Cardiac fibroblast (primary cell): ENCODE measurements at regions not wholly inside any gene's neighbourhood (a gene's known extent, or its start where the extent isn't known, plus 50 kb on each side); places are given as distances from the start of the nearest gene placed in this dataset.

Experiments
- DNase-seq, 2 donors: peaks; one replicate each; pipeline versions ENCODE4 v3.0.0 to v3.0.0-alpha.2; 2010; ENCODE audit warnings: low read depth in 2 of 2
- H3K4me3 ChIP-seq, 2 donors: replicated peaks in 1 of 2; 1 replicate in 1 of 2; 2 replicates in 1 of 2; pipeline ENCODE4 v1.5.1; 2011; ENCODE audit warnings: low read depth in 2 of 2, low read length in 2 of 2, mild to moderate bottlenecking in 2 of 2, moderate library complexity in 1 of 2
- CTCF ChIP-seq: IDR thresholded peaks from one replicate; pipeline ENCODE4 v1.5.1; 2011; ENCODE audit warnings: low read depth, mild to moderate bottlenecking, low read length, inconsistent platforms

DNA sequence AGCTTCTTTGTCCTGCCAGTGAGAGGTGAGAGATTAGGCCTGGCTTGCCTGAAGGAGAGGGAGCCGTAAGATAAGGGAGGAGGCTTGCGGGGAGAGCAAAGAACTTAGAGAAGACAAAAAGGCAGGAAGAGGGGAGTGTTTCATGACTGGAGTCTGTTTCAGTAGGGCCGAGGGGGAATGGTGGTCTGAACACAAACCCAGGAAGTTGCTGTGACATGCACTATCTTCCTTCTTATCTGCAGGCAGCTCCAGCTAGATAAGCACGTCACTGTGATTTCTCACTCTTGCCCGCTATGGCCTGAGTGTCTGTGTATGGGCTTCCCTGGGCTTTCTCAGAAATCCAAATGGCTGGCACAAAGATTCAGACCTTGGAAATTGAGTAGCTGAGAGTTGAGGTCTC lies 307.5 kb upstream of the CLINT1 start:
- no peak for DNase-seq
- no peak for TF ChIP-seq CTCF
- no peak overlapping the region for H3K4me3 ChIP-seq

GRCh38 chr5:158165647-158166046 lies 306.7 kb upstream of the CLINT1 start:
- TF ChIP-seq CTCF = no peak
- DNase-seq = no peak
- no peak overlapping the region for H3K4me3 ChIP-seq

DNA sequence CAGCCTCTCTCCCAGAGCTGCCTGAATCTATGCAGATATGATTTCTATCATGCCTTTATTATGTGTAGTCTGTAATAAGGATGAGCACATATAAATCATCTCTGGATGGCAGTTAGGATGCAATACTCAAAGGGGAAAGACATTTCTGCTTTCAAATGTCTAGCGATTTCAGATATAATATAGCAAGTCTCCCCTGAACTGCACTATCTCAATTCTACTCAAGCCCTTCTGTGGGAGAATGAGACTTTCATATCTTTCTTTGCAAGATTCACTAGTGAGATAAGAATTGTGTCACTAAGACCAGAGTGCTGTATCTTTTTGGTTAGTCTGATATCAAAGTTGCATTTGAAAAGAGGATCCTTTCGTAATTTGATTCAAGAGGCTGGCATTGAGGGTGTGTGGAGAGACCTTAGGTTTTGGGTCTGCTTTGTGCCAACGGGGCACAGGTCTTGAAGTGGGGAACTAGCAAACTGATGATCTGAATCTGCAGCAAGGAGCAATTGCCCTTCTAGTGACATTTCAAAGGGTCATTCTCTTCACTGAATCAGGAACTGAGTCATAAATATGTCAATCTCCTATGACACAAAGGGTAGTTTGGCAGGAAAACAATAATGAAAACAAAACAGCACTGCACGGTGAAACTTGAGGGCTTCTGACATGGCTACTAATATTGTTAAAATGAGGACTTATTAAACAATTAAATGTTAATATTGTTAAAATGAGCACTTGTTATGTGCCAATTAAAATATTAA lies 305.5 kb upstream of the CLINT1 start:
- TF ChIP-seq CTCF = no peak
- DNase-seq = no peak
- no peak overlapping the region for H3K4me3 ChIP-seq

- DNase-seq = no peak
- no peak for TF ChIP-seq CTCF
- no peak overlapping the region for H3K4me3 ChIP-seq
Observed at GRCh38 chr5:158163451-158164295, 304.7 kb upstream of the CLINT1 start.

GRCh38 chr5:158162479-158163034 lies 303.6 kb upstream of the CLINT1 start:
- no peak overlapping the region for H3K4me3 ChIP-seq
- TF ChIP-seq CTCF = no peak
- DNase-seq = no peak

GRCh38 chr5:158162026-158162425 lies 303.1 kb upstream of the CLINT1 start:
- no peak overlapping the region for H3K4me3 ChIP-seq
- TF ChIP-seq CTCF = no peak
- DNase-seq = no peak
